HUES48 (cell line): ENCODE measurements at regions not wholly inside any gene's neighbourhood (a gene's known extent, or its start where the extent isn't known, plus 50 kb on each side); places are given as distances from the start of the nearest gene placed in this dataset.

Experiments used
- H3K27ac ChIP-seq: one replicate; pipeline ENCODE4 v1.7.0; 2013; ENCODE audit warnings: low read depth, low read length, inconsistent platforms
- H3K27me3 ChIP-seq: 2 replicates; pipeline ENCODE4 v1.6.1; 2013; ENCODE audit warnings: mild to moderate bottlenecking, low read length; ENCODE audit not compliant: control insufficient read depth, insufficient read depth
- H3K36me3 ChIP-seq: 2 replicates; pipeline ENCODE4 v1.6.1; 2013; ENCODE audit warnings: low read length; ENCODE audit not compliant: control insufficient read depth, insufficient read depth
- H3K4me1 ChIP-seq: 2 replicates; pipeline ENCODE4 v1.6.1; 2013; ENCODE audit warnings: mild to moderate bottlenecking, low read length; ENCODE audit not compliant: control insufficient read depth, insufficient read depth
- H3K4me3 ChIP-seq: 2 replicates; pipeline ENCODE4 v1.5.1; 2013; ENCODE audit warnings: mild to moderate bottlenecking, low read depth, low read length
- H3K9ac ChIP-seq: 2 replicates; pipeline ENCODE4 v1.6.1; 2013; ENCODE audit warnings: mild to moderate bottlenecking, low read depth, low read length, moderate library complexity
- H3K9me3 ChIP-seq: 2 replicates; pipeline ENCODE4 v1.6.1; 2013; ENCODE audit warnings: low read length; ENCODE audit not compliant: control insufficient read depth, insufficient read depth

- Histone ChIP-seq H3K27me3 (no peaks in the 10 kb centered on the region), H3K9ac (no peak overlapping the region), H3K27ac (no peak overlapping the region), H3K4me3 (no peak overlapping the region), H3K9me3 (no peaks in the 10 kb centered on the region), H3K4me1 (peaks cover 15% of the 10 kb centered on the region), H3K36me3 (no peaks in the 10 kb centered on the region)
Observed at GRCh38 chr6:137370871-137371633, 123.1 kb downstream of the OLIG3 start.

DNA sequence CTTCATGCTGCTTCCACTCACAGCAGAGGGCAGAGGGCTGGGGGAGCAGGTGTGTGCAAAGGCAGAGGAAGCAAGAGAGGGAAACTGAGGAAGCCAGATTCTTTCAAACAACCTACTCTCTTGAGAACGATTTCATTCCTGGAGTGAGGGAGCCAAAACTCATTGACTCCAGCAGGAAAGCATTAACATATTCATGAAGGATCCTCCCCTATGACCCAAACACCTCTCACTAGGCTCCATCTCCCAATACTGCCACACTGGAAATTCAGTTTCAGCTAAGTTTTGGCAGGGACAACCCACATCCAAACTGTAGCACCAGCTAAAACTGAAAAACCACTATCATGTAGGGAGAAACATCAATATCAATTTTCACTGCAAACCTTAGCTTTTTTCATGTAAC, 125.1 kb downstream of the OLIG3 start:
- Histone ChIP-seq H3K9me3 (no peaks in the 10 kb centered on the region), H3K27ac (no peak overlapping the region), H3K9ac (no peak overlapping the region), H3K4me1 (peaks cover 20% of the 10 kb centered on the region), H3K27me3 (no peaks in the 10 kb centered on the region), H3K36me3 (no peaks in the 10 kb centered on the region), H3K4me3 (no peak overlapping the region)

- no peak overlapping the region for H3K9ac ChIP-seq
- no peaks in the 10 kb centered on the region for H3K9me3 ChIP-seq
- H3K27ac ChIP-seq, result no peak overlapping the region
- no peaks in the 10 kb centered on the region for H3K36me3 ChIP-seq
- H3K4me1 ChIP-seq, result peaks cover 20% of the 10 kb centered on the region
- H3K4me3 ChIP-seq, result no peak overlapping the region
- no peaks in the 10 kb centered on the region for H3K27me3 ChIP-seq
Observed at GRCh38 chr6:137365707-137366437, 128.3 kb downstream of the OLIG3 start.

DNA sequence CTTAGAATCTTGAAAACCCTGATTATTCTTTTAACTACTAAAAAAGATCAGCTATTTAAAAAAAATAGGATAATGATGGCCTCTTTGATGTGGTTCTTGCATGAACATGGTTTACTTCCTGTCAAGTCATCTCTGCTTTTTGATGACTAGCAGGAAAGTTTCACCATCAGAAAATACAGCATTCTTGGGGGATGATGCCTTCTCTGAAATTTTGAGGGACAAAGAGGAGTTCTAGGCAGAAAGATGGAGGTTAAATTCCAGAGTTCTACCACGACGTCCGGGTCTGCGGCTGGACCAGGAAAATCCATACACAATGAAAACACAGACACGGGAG, 130.4 kb downstream of the OLIG3 start:
- Histone ChIP-seq H3K9me3 (no peaks in the 10 kb centered on the region), H3K4me1 (peaks cover 8% of the 10 kb centered on the region), H3K27ac (no peak overlapping the region), H3K9ac (no peak overlapping the region), H3K4me3 (no peak overlapping the region), H3K27me3 (no peaks in the 10 kb centered on the region), H3K36me3 (no peaks in the 10 kb centered on the region)

DNA sequence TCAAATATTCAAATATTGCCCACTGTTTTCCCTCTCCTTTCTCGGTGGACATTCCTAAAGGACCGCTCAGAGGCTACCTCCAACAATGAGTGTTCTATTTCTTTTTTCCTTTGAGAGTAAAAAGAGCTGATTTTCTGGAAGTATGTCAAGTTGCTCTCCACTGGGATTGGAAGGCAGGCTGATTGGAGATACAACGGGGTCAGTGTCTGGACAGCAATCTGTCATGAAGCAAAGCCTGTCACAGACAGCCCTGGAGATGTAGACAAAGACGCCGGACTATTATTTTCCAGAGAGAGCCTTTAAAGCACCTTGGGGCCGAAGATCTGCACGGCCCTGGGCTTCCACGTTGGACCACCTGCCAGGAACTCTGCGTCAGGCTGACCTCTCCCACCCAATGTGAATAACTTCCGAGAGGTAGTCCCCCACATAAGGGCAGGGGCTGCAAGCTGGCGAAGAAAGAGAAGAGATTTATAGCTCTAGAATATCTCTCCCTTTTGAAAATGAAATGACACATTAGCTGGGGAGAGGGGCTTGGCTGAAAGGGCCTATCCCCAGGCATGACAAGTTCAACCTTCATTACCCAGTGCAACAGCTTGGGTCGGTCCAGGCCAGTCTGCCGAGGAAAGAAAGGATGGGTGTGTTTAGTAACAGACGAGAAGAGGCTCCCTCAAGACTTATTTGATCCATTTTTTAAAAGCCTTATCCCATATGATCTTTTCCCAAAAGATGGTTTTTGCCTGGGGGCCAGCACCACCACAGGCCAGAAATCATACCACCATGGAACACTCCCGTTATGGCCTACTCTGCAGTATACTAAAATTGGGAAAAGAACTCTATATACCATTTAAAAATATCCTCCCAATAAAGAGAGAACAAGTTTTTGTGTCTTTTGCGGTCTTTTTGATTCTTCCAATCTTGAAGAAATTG, 131.1 kb downstream of the OLIG3 start:
- no peak overlapping the region for H3K27ac ChIP-seq
- H3K4me3 ChIP-seq, result no peak overlapping the region
- no peak overlapping the region for H3K9ac ChIP-seq
- H3K36me3 ChIP-seq, result no peaks in the 10 kb centered on the region
- H3K27me3 ChIP-seq, result no peaks in the 10 kb centered on the region
- H3K4me1 ChIP-seq, result peaks cover 7% of the 10 kb centered on the region; the same call in 1 of the 2 replicates
- H3K9me3 ChIP-seq, result no peaks in the 10 kb centered on the region

GRCh38 chr6:137361701-137362100, 132.5 kb downstream of the OLIG3 start:
- peaks cover 7% of the 10 kb centered on the region; the same call in 1 of the 2 replicates for H3K4me1 ChIP-seq
- no peak overlapping the region for H3K9ac ChIP-seq
- H3K27ac ChIP-seq, result no peak overlapping the region
- no peaks in the 10 kb centered on the region for H3K27me3 ChIP-seq
- H3K9me3 ChIP-seq, result no peaks in the 10 kb centered on the region
- H3K36me3 ChIP-seq, result no peaks in the 10 kb centered on the region
- no peak overlapping the region for H3K4me3 ChIP-seq

DNA sequence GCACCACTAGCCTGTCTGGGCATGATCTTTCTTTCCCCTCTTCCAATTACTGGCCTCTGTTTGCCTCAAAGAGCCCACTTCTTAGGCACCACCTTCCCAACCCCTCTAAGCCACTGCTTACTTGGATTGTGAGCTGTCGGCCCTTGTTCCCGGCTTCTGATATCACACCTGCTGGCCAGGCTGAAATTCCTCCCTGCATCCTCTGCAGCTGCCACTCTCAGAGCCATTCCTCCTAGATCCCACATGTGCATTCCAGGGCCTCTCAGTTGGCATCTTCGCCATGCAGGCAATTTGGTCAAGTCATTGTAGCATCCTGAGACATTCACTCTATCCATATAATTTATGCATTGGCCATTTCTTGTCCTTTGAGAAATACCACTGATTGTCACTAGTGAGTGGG, 135.9 kb downstream of the OLIG3 start:
- Histone ChIP-seq H3K27ac (no peak overlapping the region), H3K9ac (no peak overlapping the region), H3K4me1 (no peaks in the 10 kb centered on the region), H3K9me3 (no peaks in the 10 kb centered on the region), H3K36me3 (no peaks in the 10 kb centered on the region), H3K27me3 (no peaks in the 10 kb centered on the region), H3K4me3 (no peak overlapping the region)

GRCh38 chr6:137357948-137358266, 136.3 kb downstream of the OLIG3 start:
- Histone ChIP-seq H3K4me3 (no peak overlapping the region), H3K4me1 (no peaks in the 10 kb centered on the region), H3K36me3 (no peaks in the 10 kb centered on the region), H3K27me3 (no peaks in the 10 kb centered on the region), H3K9me3 (no peaks in the 10 kb centered on the region), H3K9ac (no peak overlapping the region), H3K27ac (no peak overlapping the region)

DNA sequence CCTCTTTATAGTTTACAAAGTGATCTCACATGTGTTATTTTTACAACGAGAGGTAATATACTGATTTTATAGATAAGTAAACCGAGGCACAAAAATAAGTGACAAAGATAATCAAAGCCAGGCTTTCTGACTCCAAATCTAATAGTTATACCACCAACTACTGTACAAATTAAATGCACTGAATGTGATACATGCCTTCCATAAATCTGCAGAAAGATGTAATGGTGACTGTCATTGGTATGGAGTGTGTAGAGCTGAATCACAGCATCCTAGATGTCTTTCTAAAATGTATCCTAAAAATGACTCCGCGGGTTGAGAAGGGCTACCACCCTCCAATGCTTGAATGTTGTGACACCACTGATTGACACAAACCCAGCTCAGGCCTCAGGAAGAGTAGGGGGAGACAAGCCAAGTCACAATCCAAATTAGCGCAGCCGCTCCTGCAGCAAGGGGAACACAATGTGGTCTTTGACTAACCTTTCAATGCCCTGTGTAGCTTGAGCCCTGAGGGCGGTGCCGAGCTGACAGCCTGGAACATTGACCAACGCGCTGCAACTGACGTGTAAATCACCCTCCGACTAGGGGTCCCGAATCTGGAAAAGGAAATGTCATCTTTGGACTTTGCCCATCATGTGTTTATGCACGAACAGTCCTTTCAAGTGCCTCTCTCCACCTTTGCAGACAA, 136.8 kb downstream of the OLIG3 start:
- Histone ChIP-seq H3K4me3 (no peak overlapping the region), H3K9ac (no peak overlapping the region), H3K4me1 (no peaks in the 10 kb centered on the region), H3K27me3 (no peaks in the 10 kb centered on the region), H3K36me3 (no peaks in the 10 kb centered on the region), H3K27ac (no peak overlapping the region), H3K9me3 (no peaks in the 10 kb centered on the region)

DNA sequence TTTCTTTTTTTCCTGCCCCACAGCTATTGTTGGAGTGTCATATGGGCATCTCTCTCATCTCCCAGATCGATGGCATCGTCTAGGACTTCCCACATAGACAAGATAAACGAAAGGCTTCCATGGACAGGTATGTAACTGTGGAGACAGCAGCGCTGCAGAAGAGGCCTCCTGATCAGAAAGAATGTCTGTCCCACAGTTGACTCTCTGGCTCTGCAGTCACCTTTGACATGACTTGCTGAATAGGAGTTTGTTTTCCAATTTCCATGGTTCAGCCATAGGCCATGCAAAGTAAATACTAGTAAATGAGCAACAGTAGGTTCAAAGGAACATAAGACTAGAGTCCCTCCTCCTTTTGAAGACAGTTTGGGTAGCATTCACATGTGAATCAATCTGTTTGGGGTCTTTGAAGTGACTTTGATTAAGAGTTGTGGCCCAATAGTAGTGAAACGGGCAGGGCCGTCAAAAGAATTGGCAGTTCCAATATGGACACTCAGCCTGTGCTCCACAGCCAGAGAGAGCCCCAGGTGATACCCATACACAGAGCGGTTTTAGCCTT, 134.7 kb upstream of the IFNGR1 start:
- no peak overlapping the region for H3K4me3 ChIP-seq

More for the DNA sequence above, 134.7 kb upstream of the IFNGR1 start:
- Histone ChIP-seq H3K9me3 (no peaks in the 10 kb centered on the region), H3K9ac (no peak overlapping the region), H3K36me3 (no peaks in the 10 kb centered on the region), H3K27ac (peak overlapping the region; percentile 6), H3K27me3 (no peaks in the 10 kb centered on the region), H3K4me1 (no peaks in the 10 kb centered on the region)
